GM12878 (cell line): ENCODE measurements at regions not wholly inside any gene's neighbourhood (a gene's known extent, or its start where the extent isn't known, plus 50 kb on each side); places are given as distances from the start of the nearest gene placed in this dataset.

ENCODE experiments used
- BACH1 ChIP-seq: fragments of 450-650 bp; IDR thresholded peaks from 2 replicates; pipeline ENCODE4 v1.6.1; 2017; ENCODE audit warnings: mild to moderate bottlenecking, borderline replicate concordance
- BCL3 ChIP-seq: IDR thresholded peaks from 2 replicates; pipeline ENCODE4 v1.6.1; 2011; ENCODE audit warnings: borderline replicate concordance, low read depth, mild to moderate bottlenecking, moderate library complexity, low read length; ENCODE audit not compliant: insufficient read depth, poor library complexity, severe bottlenecking
- BHLHE40 ChIP-seq, 2 experiments: fragments of 450-650 bp in 1 of 2; IDR thresholded peaks; 2 replicates each; pipeline ENCODE4 v1.6.1; 2011 to 2017; ENCODE audit warnings: low read depth in 2 of 2, borderline replicate concordance in 1 of 2, improper control_type of control experiment in 1 of 2, low read length in 1 of 2, mild to moderate bottlenecking in 1 of 2
- CBFB ChIP-seq: IDR thresholded peaks from 2 replicates; pipeline ENCODE4 v1.6.1; 2016; ENCODE audit warnings: antibody characterized with exemption, low read depth
- CREB1 ChIP-seq: IDR thresholded peaks from 2 replicates; pipeline ENCODE4 v1.6.1; 2012; ENCODE audit warnings: low read depth, mild to moderate bottlenecking, inconsistent platforms
- EGR1 ChIP-seq, 2 experiments: IDR thresholded peaks; 1 replicate in 1 of 2; 2 replicates in 1 of 2; pipeline ENCODE4 v1.6.1; 2011 to 2012; ENCODE audit warnings: low read depth in 2 of 2, low read length in 2 of 2, borderline replicate concordance in 1 of 2, mild to moderate bottlenecking in 1 of 2, moderate library complexity in 1 of 2
- POLR2A ChIP-seq: IDR thresholded peaks from 2 replicates; pipeline ENCODE4 v1.6.1; 2011; ENCODE audit warnings: low read depth, mild to moderate bottlenecking, low read length
- RCOR1 ChIP-seq: conservative IDR thresholded peaks from 2 replicates; pipeline ENCODE4 v1.6.1; 2012; ENCODE audit warnings: low read depth, low read length, improper control_type of control experiment
- SIN3A ChIP-seq: IDR thresholded peaks from 2 replicates; pipeline ENCODE4 v1.6.1; 2012; ENCODE audit warnings: low read depth, low read length, improper control_type of control experiment
- TAF1 ChIP-seq: IDR thresholded peaks from 2 replicates; pipeline ENCODE4 v1.6.1; 2011; ENCODE audit warnings: mild to moderate bottlenecking, low read depth, low read length, borderline replicate concordance
- TF ChIP-seq, protein P1 (sequence below): IDR thresholded peaks from 2 replicates; pipeline ENCODE4 v1.6.1; 2012; ENCODE audit warnings: low read depth, low read length, improper control_type of control experiment
- TF ChIP-seq, protein P2 (sequence below): IDR thresholded peaks from 2 replicates; pipeline ENCODE4 v1.6.1; 2012; ENCODE audit warnings: mild to moderate bottlenecking, low read depth, low read length
- TF ChIP-seq, protein P3 (sequence below), 3 experiments: IDR thresholded peaks in 2 of 3; conservative IDR thresholded peaks in 1 of 3; 2 replicates each; pipeline ENCODE4 v1.5.1; 2011; ENCODE audit warnings: low read depth in 3 of 3, low read length in 3 of 3, mild to moderate bottlenecking in 3 of 3, control low read depth in 2 of 3, moderate library complexity in 2 of 3, inconsistent platforms in 1 of 3, mixed read lengths in 1 of 3; ENCODE audit not compliant: control insufficient read depth in 2 of 3, insufficient read depth in 1 of 3; ENCODE audit errors: extremely low read depth in 1 of 3

DNA sequence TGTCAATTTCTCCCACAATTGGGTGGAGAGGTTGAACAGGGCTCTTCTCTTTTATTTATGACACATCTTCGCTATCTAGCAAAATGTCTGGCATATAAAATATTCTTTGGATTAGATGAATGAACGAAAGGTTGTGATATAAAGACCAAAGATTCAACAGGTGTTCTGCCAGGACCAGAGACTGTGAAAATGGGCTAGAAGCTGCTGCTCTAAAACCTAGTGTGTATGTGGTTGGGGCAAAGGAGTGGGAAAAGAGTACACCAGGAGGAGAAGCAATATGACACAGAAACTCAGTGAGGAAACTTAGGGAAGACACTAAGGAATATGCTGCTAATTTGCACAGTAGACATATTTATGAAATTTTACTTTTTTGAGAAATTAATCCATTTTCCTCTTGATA lies 102.0 kb upstream of the CCDC80 start:
- TF ChIP-seq CREB1 (no peak), RCOR1 (no peak), BHLHE40 (IDR thresholded peaks at IDR 0.05; ENCODE audit: borderline replicate concordance in 1 of 2, low read depth in 2 of 2, low read length in 1 of 2) (no peak), CBFB (no peak), EGR1 (IDR thresholded peaks at IDR 0.05; ENCODE audit: borderline replicate concordance in 1 of 2, low read depth in 2 of 2, low read length in 2 of 2) (no peak), TAF1 (no peak), POLR2A (no peak), BACH1 (no peak), BCL3 (no peak), SIN3A (no peak)
- TF ChIP-seq, protein P1, sequence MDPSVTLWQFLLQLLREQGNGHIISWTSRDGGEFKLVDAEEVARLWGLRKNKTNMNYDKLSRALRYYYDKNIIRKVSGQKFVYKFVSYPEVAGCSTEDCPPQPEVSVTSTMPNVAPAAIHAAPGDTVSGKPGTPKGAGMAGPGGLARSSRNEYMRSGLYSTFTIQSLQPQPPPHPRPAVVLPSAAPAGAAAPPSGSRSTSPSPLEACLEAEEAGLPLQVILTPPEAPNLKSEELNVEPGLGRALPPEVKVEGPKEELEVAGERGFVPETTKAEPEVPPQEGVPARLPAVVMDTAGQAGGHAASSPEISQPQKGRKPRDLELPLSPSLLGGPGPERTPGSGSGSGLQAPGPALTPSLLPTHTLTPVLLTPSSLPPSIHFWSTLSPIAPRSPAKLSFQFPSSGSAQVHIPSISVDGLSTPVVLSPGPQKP = no peak
- TF ChIP-seq, protein P2, sequence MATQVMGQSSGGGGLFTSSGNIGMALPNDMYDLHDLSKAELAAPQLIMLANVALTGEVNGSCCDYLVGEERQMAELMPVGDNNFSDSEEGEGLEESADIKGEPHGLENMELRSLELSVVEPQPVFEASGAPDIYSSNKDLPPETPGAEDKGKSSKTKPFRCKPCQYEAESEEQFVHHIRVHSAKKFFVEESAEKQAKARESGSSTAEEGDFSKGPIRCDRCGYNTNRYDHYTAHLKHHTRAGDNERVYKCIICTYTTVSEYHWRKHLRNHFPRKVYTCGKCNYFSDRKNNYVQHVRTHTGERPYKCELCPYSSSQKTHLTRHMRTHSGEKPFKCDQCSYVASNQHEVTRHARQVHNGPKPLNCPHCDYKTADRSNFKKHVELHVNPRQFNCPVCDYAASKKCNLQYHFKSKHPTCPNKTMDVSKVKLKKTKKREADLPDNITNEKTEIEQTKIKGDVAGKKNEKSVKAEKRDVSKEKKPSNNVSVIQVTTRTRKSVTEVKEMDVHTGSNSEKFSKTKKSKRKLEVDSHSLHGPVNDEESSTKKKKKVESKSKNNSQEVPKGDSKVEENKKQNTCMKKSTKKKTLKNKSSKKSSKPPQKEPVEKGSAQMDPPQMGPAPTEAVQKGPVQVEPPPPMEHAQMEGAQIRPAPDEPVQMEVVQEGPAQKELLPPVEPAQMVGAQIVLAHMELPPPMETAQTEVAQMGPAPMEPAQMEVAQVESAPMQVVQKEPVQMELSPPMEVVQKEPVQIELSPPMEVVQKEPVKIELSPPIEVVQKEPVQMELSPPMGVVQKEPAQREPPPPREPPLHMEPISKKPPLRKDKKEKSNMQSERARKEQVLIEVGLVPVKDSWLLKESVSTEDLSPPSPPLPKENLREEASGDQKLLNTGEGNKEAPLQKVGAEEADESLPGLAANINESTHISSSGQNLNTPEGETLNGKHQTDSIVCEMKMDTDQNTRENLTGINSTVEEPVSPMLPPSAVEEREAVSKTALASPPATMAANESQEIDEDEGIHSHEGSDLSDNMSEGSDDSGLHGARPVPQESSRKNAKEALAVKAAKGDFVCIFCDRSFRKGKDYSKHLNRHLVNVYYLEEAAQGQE = no peak
- TF ChIP-seq, protein P3, sequence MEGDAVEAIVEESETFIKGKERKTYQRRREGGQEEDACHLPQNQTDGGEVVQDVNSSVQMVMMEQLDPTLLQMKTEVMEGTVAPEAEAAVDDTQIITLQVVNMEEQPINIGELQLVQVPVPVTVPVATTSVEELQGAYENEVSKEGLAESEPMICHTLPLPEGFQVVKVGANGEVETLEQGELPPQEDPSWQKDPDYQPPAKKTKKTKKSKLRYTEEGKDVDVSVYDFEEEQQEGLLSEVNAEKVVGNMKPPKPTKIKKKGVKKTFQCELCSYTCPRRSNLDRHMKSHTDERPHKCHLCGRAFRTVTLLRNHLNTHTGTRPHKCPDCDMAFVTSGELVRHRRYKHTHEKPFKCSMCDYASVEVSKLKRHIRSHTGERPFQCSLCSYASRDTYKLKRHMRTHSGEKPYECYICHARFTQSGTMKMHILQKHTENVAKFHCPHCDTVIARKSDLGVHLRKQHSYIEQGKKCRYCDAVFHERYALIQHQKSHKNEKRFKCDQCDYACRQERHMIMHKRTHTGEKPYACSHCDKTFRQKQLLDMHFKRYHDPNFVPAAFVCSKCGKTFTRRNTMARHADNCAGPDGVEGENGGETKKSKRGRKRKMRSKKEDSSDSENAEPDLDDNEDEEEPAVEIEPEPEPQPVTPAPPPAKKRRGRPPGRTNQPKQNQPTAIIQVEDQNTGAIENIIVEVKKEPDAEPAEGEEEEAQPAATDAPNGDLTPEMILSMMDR (IDR thresholded peaks at IDR 0.05 in 2 of 3, conservative IDR thresholded peaks at IDR 0.05 in 1 of 3; ENCODE audit: control insufficient read depth in 2 of 3, extremely low read depth in 1 of 3, insufficient read depth in 1 of 3, low read depth in 3 of 3, low read length in 3 of 3) = no peak
